ENCODE measurements at regions not wholly inside any gene's neighbourhood (a gene's known extent, or its start where the extent isn't known, plus 50 kb on each side); places are given as distances from the start of the nearest gene placed in this dataset.

- no peaks in the 10 kb centered on the region for H3F3A ChIP-seq (ENCODE audit: insufficient read depth)
- no peak overlapping the region for H2AFZ ChIP-seq (ENCODE audit: low read depth, low read length, severe bottlenecking)
- H3K4me2 ChIP-seq (ENCODE audit: low read depth, low read length, poor library complexity, severe bottlenecking) = no peak overlapping the region
- H3K27ac ChIP-seq (ENCODE audit: low read depth, low read length) = no peak overlapping the region
- no peaks in the 10 kb centered on the region for H3K36me3 ChIP-seq (ENCODE audit: low read length)
- no peaks in the 10 kb centered on the region for H3K79me2 ChIP-seq (ENCODE audit: insufficient read depth, low read length)
- no peaks in the 10 kb centered on the region for H3K9me2 ChIP-seq (replicated peaks; ENCODE audit: insufficient read depth, low read length)
- no peaks in the 10 kb centered on the region for H4K20me1 ChIP-seq (ENCODE audit: low read depth, low read length)
- no peaks in the 10 kb centered on the region for H3K9me3 ChIP-seq (ENCODE audit: insufficient read depth, low read length)
- TF ChIP-seq EZH2phosphoT487 (conservative IDR thresholded peaks at IDR 0.05; ENCODE audit: low read length) (no peak), CTCF (IDR thresholded peaks at IDR 0.05; ENCODE audit: insufficient read depth, low read length, poor library complexity, severe bottlenecking) (no peak)
- H3K4me3 ChIP-seq (ENCODE audit: insufficient read depth, low read length, poor library complexity, severe bottlenecking) = no peak overlapping the region
- no peak overlapping the region for H3K9ac ChIP-seq (ENCODE audit: low read length)
- H3K27me3 ChIP-seq (ENCODE audit: low read length) = no peaks in the 10 kb centered on the region
Observed at GRCh38 chr1:38312753-38313152, 266.2 kb upstream of the POU3F1 start.

GRCh38 chr1:38310079-38310478, 263.5 kb upstream of the POU3F1 start:
- Histone ChIP-seq H4K20me1 (ENCODE audit: low read depth, low read length) (no peaks in the 10 kb centered on the region), H3K4me3 (ENCODE audit: insufficient read depth, low read length, poor library complexity, severe bottlenecking) (no peak overlapping the region), H3K79me2 (ENCODE audit: insufficient read depth, low read length) (no peaks in the 10 kb centered on the region), H3K9me3 (ENCODE audit: insufficient read depth, low read length) (no peaks in the 10 kb centered on the region), H2AFZ (ENCODE audit: low read depth, low read length, severe bottlenecking) (no peak overlapping the region), H3K27me3 (ENCODE audit: low read length) (no peaks in the 10 kb centered on the region), H3K36me3 (ENCODE audit: low read length) (no peaks in the 10 kb centered on the region), H3K9ac (ENCODE audit: low read length) (no peak overlapping the region), H3K4me2 (ENCODE audit: low read depth, low read length, poor library complexity, severe bottlenecking) (no peak overlapping the region), H3F3A (ENCODE audit: insufficient read depth) (no peaks in the 10 kb centered on the region), H3K27ac (ENCODE audit: low read depth, low read length) (no peak overlapping the region), H3K9me2 (replicated peaks; ENCODE audit: insufficient read depth, low read length) (no peaks in the 10 kb centered on the region)
- TF ChIP-seq CTCF (IDR thresholded peaks at IDR 0.05; ENCODE audit: insufficient read depth, low read length, poor library complexity, severe bottlenecking) = no peak
- no peak for TF ChIP-seq EZH2phosphoT487 (conservative IDR thresholded peaks at IDR 0.05; ENCODE audit: low read length)

DNA sequence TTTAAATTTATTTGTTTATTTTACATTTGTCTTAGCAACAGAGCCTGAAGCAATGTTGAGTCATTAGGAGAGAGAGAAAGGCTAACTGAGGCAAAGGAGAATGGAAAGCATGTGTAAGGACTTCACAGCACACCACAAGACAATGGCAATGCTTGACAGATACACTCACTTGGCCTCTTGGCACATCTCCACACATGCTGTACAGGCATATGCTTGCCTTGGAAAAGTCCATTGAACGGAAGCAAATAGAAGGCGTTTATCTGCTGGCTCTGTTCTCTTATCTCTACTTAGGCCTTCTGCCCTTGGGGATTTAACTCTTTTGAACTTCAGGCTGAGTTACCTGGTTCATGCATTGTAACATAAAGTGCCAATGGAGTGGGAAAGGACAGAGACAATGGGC, 262.2 kb upstream of the POU3F1 start:
- no peaks in the 10 kb centered on the region for H4K20me1 ChIP-seq (ENCODE audit: low read depth, low read length)
- TF ChIP-seq CTCF (IDR thresholded peaks at IDR 0.05; ENCODE audit: insufficient read depth, low read length, poor library complexity, severe bottlenecking) = no peak
- no peak for TF ChIP-seq EZH2phosphoT487 (conservative IDR thresholded peaks at IDR 0.05; ENCODE audit: low read length)
- no peaks in the 10 kb centered on the region for H3F3A ChIP-seq (ENCODE audit: insufficient read depth)
- H3K27me3 ChIP-seq (ENCODE audit: low read length) = no peaks in the 10 kb centered on the region
- no peaks in the 10 kb centered on the region for H3K36me3 ChIP-seq (ENCODE audit: low read length)
- H3K9ac ChIP-seq (ENCODE audit: low read length) = no peak overlapping the region
- H3K4me3 ChIP-seq (ENCODE audit: insufficient read depth, low read length, poor library complexity, severe bottlenecking) = no peak overlapping the region
- H3K4me2 ChIP-seq (ENCODE audit: low read depth, low read length, poor library complexity, severe bottlenecking) = no peak overlapping the region
- no peak overlapping the region for H3K27ac ChIP-seq (ENCODE audit: low read depth, low read length)
- no peaks in the 10 kb centered on the region for H3K79me2 ChIP-seq (ENCODE audit: insufficient read depth, low read length)
- no peaks in the 10 kb centered on the region for H3K9me2 ChIP-seq (replicated peaks; ENCODE audit: insufficient read depth, low read length)
- no peak overlapping the region for H2AFZ ChIP-seq (ENCODE audit: low read depth, low read length, severe bottlenecking)
- no peaks in the 10 kb centered on the region for H3K9me3 ChIP-seq (ENCODE audit: insufficient read depth, low read length)

DNA sequence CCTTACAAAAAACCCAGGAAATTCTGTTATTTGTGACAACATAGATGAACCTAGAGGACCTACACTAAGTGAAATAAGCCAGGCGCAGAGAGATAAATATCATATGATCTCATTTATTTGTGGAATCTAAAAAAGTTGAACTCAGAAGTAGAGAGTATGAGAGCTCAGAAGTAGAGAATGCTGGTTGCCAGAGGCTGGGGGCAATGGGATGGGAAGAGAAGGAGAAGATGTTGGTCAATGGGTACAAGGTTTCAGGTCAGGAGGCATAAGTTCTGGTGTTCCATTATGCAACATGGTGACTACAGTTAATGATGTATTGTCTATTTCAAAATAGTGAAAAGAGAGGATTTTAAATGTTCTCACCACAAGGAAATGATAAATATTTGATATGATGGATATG, 259.1 kb upstream of the POU3F1 start:
- no peak overlapping the region for H3K4me3 ChIP-seq (ENCODE audit: insufficient read depth, low read length, poor library complexity, severe bottlenecking)
- no peak overlapping the region for H3K27ac ChIP-seq (ENCODE audit: low read depth, low read length)
- no peaks in the 10 kb centered on the region for H3K9me2 ChIP-seq (replicated peaks; ENCODE audit: insufficient read depth, low read length)
- no peaks in the 10 kb centered on the region for H3K79me2 ChIP-seq (ENCODE audit: insufficient read depth, low read length)
- H3K9me3 ChIP-seq (ENCODE audit: insufficient read depth, low read length) = no peaks in the 10 kb centered on the region
- no peak overlapping the region for H3K4me2 ChIP-seq (ENCODE audit: low read depth, low read length, poor library complexity, severe bottlenecking)
- H3K36me3 ChIP-seq (ENCODE audit: low read length) = no peaks in the 10 kb centered on the region
- no peak overlapping the region for H3K9ac ChIP-seq (ENCODE audit: low read length)
- no peaks in the 10 kb centered on the region for H4K20me1 ChIP-seq (ENCODE audit: low read depth, low read length)
- H2AFZ ChIP-seq (ENCODE audit: low read depth, low read length, severe bottlenecking) = no peak overlapping the region
- TF ChIP-seq CTCF (IDR thresholded peaks at IDR 0.05; ENCODE audit: insufficient read depth, low read length, poor library complexity, severe bottlenecking) = no peak
- TF ChIP-seq EZH2phosphoT487 (conservative IDR thresholded peaks at IDR 0.05; ENCODE audit: low read length) = no peak
- no peaks in the 10 kb centered on the region for H3K27me3 ChIP-seq (ENCODE audit: low read length)
- no peaks in the 10 kb centered on the region for H3F3A ChIP-seq (ENCODE audit: insufficient read depth)
